NCI-H82 (cell line): ENCODE measurements at regions not wholly inside any gene's neighbourhood (a gene's known extent, or its start where the extent isn't known, plus 50 kb on each side); places are given as distances from the start of the nearest gene placed in this dataset.

Source experiments
- DNase-seq: peaks from one replicate; lab custom pipeline; 2025; lab: John Stamatoyannopoulos, UW

- DNase-seq, result no peak
These were observed 243.7 kb upstream of the BMPER start for GRCh38 chr7:33661430-33662160.

DNA sequence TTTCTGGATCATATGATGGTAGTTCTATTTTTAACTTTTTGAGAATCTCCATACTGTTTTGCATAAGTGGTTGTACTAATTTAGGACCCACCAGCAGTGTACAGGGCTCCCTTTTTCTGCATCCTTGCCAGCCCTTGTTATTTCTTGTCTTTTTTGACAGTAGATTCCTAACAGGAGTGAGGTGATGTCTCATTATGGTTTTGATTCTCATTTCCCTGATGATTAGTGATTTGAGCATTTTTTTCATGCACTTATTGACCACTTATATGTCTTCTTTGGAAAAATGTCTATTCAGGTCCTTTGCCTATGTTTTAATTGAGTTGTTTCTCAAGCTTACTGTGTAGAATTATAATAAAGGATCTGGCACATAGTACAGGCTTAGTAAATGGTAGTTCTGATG is 238.8 kb upstream of the BMPER start:
- no peak for DNase-seq

DNA sequence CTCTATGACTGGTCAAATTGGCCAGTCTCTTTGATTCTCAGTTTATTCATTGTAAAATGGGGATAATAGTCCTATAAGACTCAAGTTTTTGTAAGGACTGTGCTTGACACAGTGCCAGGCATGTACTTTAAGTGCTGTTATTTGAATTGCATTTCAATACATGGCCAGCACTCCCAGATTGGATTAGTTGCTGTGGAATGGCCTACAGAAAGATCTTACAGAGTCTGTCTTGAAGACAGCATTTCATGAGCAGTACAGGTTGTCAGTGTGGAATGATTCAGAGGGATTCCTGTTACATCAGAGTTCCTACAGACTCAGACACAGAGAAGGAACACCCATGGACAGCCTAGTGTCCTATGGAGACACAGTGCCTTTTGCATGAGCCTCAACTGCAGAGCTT is 238.1 kb upstream of the BMPER start:
- no peak for DNase-seq

DNA sequence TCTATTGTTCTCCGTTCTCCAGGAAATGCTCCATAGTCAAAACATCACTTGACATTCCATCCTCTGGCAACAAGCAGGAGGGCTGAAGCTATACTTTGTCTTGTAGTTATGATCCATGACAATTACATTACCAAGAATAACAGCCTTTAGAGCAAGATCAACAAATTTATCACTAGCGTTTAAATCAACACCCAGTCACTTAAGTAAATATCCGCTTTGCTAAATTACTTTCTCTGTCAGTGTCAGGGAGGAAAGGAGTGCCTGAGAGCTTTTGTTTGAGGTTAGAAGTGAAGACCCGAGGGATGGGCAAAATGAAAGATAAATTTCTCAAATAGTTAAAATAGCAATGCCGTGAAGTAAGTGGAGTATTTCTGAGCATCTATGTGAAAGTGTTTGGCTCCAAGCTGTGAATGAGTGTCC is 236.1 kb upstream of the BMPER start:
- no peak for DNase-seq

DNA sequence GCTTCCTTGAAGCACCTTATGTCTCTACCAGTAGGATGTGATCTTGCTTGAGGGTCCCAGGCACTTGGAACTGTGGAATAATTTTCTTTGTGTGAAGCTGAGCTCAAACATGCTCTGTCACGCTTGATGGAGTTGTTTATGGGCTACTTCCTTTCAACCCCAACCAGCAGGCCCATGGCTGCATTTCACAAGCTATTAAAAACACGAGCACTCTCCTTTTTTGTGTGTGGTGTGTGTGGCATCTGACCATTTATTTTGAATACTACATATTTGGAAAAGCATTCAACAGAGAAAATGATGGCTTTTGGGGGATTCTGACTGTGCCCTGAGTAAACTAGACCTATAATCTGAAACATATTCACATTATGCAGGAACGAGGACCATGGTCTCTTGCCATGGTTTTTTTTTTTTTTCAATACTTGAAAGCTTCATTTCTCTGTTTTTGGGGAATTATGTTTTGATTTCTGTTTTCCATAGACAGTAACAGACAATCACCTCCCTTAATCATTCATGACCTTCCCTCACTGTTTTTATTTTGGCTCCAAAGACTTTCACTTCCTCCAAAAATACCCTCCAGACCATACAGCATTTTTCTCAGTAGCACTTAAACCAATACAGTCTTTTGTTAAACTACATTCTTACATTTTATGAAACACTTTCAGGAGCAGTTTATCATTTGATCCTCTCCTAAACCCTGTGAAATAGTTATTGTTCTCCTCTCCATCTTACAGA is 233.6 kb upstream of the BMPER start:
- no peak for DNase-seq

GRCh38 chr7:33673029-33673700 is 232.2 kb upstream of the BMPER start:
- DNase-seq, result no peak

DNA sequence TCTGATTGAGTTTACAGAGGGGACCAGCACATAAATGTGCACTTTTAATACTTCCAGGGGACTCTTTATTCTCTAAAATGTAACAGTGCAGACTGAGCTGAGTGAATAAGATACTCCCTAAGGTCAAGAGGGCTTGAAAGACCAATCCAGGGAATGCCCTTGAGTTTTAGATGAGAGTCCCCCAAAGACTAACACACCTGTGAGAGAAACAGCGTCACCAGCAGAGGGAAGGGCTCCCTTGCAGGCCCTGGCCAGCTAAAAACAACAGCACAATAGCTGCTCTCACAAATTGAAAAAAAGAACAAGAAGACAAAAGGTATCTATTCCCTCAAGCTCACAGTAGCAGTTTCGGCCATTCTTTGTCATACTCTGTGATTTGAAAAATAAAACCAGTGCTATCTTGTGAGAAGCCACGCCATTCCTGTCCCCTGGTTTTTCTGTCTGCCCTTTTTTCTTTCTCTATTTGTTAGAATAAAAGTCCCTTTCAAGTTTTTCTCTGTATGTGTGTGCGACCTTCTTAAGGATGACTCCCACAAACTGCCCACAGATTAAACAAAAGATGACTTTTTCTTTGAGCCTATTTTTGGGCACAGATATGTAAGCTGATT is 230.4 kb upstream of the BMPER start:
- DNase-seq, result no peak

DNA sequence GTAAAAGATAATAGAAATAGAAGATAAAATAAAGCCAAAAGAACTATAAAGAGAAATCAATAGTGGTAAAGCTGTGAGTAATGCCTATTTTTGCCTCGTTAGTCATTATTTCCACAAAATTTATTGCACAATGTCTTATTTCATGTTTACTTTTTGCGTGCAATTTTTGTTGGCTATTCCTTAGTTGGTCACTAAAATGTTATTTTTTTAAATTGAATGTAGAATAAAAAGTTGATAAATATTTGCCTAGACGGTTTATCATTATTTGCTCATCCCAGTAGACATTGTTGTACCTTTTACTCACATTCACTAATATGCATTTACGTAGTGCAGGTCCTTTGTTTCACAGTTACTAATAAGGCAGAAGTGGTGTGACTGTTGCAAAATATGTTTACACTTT is 227.8 kb upstream of the BMPER start:
- no peak for DNase-seq

- DNase-seq, result no peak
These were observed 226.6 kb upstream of the BMPER start for GRCh38 chr7:33678569-33679335.

- no peak for DNase-seq
These were observed 224.7 kb upstream of the BMPER start for GRCh38 chr7:33680682-33681081.

- DNase-seq, result no peak
These were observed 219.8 kb upstream of the BMPER start for GRCh38 chr7:33685503-33685902.

GRCh38 chr7:33685981-33686683 is 219.2 kb upstream of the BMPER start:
- DNase-seq, result no peak

GRCh38 chr7:33687625-33688024 is 217.7 kb upstream of the BMPER start:
- no peak for DNase-seq

- DNase-seq, result no peak
These were observed 214.2 kb upstream of the BMPER start for GRCh38 chr7:33691180-33691579.

GRCh38 chr7:33692956-33693355 is 212.4 kb upstream of the BMPER start:
- no peak for DNase-seq

- DNase-seq, result no peak
These were observed 211.3 kb upstream of the BMPER start for GRCh38 chr7:33694006-33694405.

DNA sequence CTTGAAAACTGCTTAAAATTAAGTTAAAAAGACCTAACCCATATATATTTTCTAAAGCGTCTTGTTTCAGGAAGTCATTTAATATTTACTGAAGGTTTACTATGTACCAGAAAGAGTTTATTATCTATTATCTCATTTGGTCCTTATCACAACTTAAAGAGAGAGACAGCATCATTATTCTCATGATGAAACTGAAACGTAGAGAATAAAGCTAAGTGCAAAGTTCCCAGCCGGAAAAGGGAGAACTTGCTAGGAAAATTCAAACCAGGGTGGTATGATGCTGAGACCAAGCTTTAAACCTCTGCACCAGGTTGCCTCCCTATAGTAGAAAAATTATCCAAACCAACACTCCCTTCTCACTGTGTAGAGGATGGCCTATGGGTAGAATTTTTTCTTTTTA is 207.7 kb upstream of the BMPER start:
- no peak for DNase-seq

GRCh38 chr7:33698041-33698440 is 207.3 kb upstream of the BMPER start:
- no peak for DNase-seq

GRCh38 chr7:33698692-33699128 is 206.6 kb upstream of the BMPER start:
- no peak for DNase-seq

- no peak for DNase-seq
These were observed 205.1 kb upstream of the BMPER start for GRCh38 chr7:33700001-33700899.
